ENCODE measurements at regions not wholly inside any gene's neighbourhood (a gene's known extent, or its start where the extent isn't known, plus 50 kb on each side); places are given as distances from the start of the nearest gene placed in this dataset.
A peak's percentile ranks its signal among the peaks of the same experiment; 100 is the strongest.

- WGBS, 2 donors: 86 to 90% methylated on average over 5 of the region's 5 CpGs
- intact Hi-C loops (cut with DNase I): no loop called here
- ATAC-seq: peak in 1 of 8 donors; percentile 26
- H3K4me1 ChIP-seq: no peaks in the 10 kb centered on the region
- H3K27ac ChIP-seq: no peak overlapping the region
- no peak for TF ChIP-seq CTCF (IDR thresholded peaks at IDR 0.05)
- H3K9me3 ChIP-seq: peaks cover 0 to 17% (median 0%) of the 10 kb centered on the region in 11 donors
- no peaks in the 10 kb centered on the region for H3K27me3 ChIP-seq
- no peaks in the 10 kb centered on the region for H3K36me3 ChIP-seq
- no peak overlapping the region for H3K4me3 ChIP-seq
- no peak for DNase-seq
Measured at GRCh38 chr14:28536889-28537288, 229.7 kb upstream of the FOXG1 start.

- no peaks in the 10 kb centered on the region for H3K27me3 ChIP-seq
Measured at GRCh38 chr14:28542040-28542439, 224.5 kb upstream of the FOXG1 start.

GRCh38 chr14:28565345-28565744 is 201.2 kb upstream of the FOXG1 start:
- Histone ChIP-seq H3K4me1 (no peaks in the 10 kb centered on the region), H3K27me3 (no peaks in the 10 kb centered on the region), H3K27ac (no peak overlapping the region), H3K36me3 (no peaks in the 10 kb centered on the region), H3K9me3 (no peaks in the 10 kb centered on the region), H3K4me3 (no peak overlapping the region)
- intact Hi-C loops (cut with DNase I): no loop called here
- ATAC-seq (no peak), DNase-seq (no peak)
- no peak for TF ChIP-seq CTCF (IDR thresholded peaks at IDR 0.05)

More at GRCh38 chr14:28542040-28542439, 224.5 kb upstream of the FOXG1 start:
- WGBS, 2 donors: 64 to 65% methylated on average over 2 of the region's 2 CpGs
- Histone ChIP-seq H3K36me3 (no peaks in the 10 kb centered on the region), H3K9me3 (peaks cover 0 to 30% (median 0%) of the 10 kb centered on the region in 11 donors), H3K27ac (no peak overlapping the region), H3K4me3 (no peak overlapping the region), H3K4me1 (no peaks in the 10 kb centered on the region)
- ATAC-seq (no peak), DNase-seq (no peak)
- TF ChIP-seq CTCF (IDR thresholded peaks at IDR 0.05): no peak
- intact Hi-C loops (cut with DNase I): no loop called here

- DNase-seq: no peak
- no peak for TF ChIP-seq CTCF (IDR thresholded peaks at IDR 0.05)
- Histone ChIP-seq H3K27me3 (no peaks in the 10 kb centered on the region), H3K9me3 (peaks cover 0 to 35% (median 8%) of the 10 kb centered on the region in 11 donors), H3K4me1 (no peaks in the 10 kb centered on the region), H3K4me3 (no peak overlapping the region), H3K36me3 (no peaks in the 10 kb centered on the region), H3K27ac (no peak overlapping the region)
- 6 to 21% methylated on average over 1 of the region's 1 CpG for WGBS, 2 donors
- intact Hi-C loops (cut with DNase I): no loop called here
- ATAC-seq: no peak
Measured at GRCh38 chr14:28570391-28570790, 196.2 kb upstream of the FOXG1 start.

Measured in heart right ventricle (tissue), 16 donors.